Right renal pelvis (tissue), 4 donors: ENCODE measurements at regions not wholly inside any gene's neighbourhood (a gene's known extent, or its start where the extent isn't known, plus 50 kb on each side); places are given as distances from the start of the nearest gene placed in this dataset.

Experiments used
- DNase-seq, 4 donors: peaks; one replicate each; pipeline ENCODE4 v3.0.0-alpha.2; 2013; ENCODE audit warnings: low read depth in 4 of 4, low spot score in 3 of 4, missing footprints in 1 of 4

GRCh38 chr9:107706701-107707427 is 217.3 kb upstream of the KLF4 start:
- no peak for DNase-seq

- no peak for DNase-seq
Observed at GRCh38 chr9:107705521-107705920, 216.0 kb upstream of the KLF4 start.

- DNase-seq: no peak
Observed at GRCh38 chr9:107704774-107705173, 215.2 kb upstream of the KLF4 start.

- DNase-seq: no peak
Observed at GRCh38 chr9:107703651-107704050, 214.1 kb upstream of the KLF4 start.

- DNase-seq: no peak
Observed at GRCh38 chr9:107700847-107701246, 211.3 kb upstream of the KLF4 start.

- DNase-seq: no peak
Observed at GRCh38 chr9:107699231-107699630, 209.7 kb upstream of the KLF4 start.

GRCh38 chr9:107698779-107699178 is 209.2 kb upstream of the KLF4 start:
- DNase-seq: no peak

GRCh38 chr9:107696302-107696701 is 206.7 kb upstream of the KLF4 start:
- DNase-seq: no peak

- DNase-seq: no peak
Observed at GRCh38 chr9:107694390-107694789, 204.8 kb upstream of the KLF4 start.

GRCh38 chr9:107693625-107694326 is 204.2 kb upstream of the KLF4 start:
- DNase-seq: no peak

GRCh38 chr9:107691664-107692063 is 202.1 kb upstream of the KLF4 start:
- no peak for DNase-seq

GRCh38 chr9:107690021-107690420 is 200.5 kb upstream of the KLF4 start:
- DNase-seq: no peak

- DNase-seq: no peak
Observed at GRCh38 chr9:107688728-107689127, 199.2 kb upstream of the KLF4 start.

GRCh38 chr9:107685901-107686300 is 196.3 kb upstream of the KLF4 start:
- DNase-seq: no peak

- no peak for DNase-seq
Observed at GRCh38 chr9:107685376-107685775, 195.8 kb upstream of the KLF4 start.

GRCh38 chr9:107684224-107684623 is 194.7 kb upstream of the KLF4 start:
- no peak for DNase-seq

- DNase-seq: no peak
Observed at GRCh38 chr9:107683566-107683965, 194.0 kb upstream of the KLF4 start.

GRCh38 chr9:107681988-107682387 is 192.4 kb upstream of the KLF4 start:
- DNase-seq: no peak

GRCh38 chr9:107675351-107676259 is 186.0 kb upstream of the KLF4 start:
- no peak for DNase-seq

- DNase-seq: no peak
Observed at GRCh38 chr9:107674721-107675277, 185.2 kb upstream of the KLF4 start.
